ENCODE measurements at regions not wholly inside any gene's neighbourhood (a gene's known extent, or its start where the extent isn't known, plus 50 kb on each side); places are given as distances from the start of the nearest gene placed in this dataset.
"Not testable (repeated sequence)": the region's sequence is repeated elsewhere in the genome, so short reads cannot be mapped to it uniquely, and the experiment has no call there.

DNA sequence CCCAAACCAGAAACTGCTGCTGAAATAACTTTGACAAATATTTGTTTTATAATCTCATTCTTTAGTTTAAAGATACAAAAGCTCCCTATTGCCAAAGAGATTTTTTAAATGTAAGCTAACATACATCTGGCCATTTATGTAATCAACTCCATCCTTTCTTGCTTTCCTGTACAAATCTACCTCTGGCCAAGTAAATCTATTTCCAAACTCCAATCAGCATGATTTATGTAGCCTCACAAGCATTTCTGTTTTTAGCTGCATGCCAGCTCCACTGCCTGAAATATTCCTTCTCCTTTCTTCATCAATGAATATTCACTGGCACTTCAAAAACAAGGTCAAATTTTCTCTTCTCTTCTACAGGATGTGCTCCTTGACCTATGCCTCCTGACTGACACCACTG lies 80.0 kb downstream of the SHOX2 start:
- H3K9me2 ChIP-seq (ENCODE audit: insufficient read depth) = no peaks in the 10 kb centered on the region
- no peak for ATAC-seq
- intact Hi-C loops (cut with micrococcal nuclease) = no loop called here
- TF ChIP-seq, protein P1, sequence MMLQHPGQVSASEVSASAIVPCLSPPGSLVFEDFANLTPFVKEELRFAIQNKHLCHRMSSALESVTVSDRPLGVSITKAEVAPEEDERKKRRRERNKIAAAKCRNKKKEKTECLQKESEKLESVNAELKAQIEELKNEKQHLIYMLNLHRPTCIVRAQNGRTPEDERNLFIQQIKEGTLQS (IDR thresholded peaks at IDR 0.05) = no peak
- TF ChIP-seq EGR1 (IDR thresholded peaks at IDR 0.05; ENCODE audit: low read depth) (no peak), SIN3A (IDR thresholded peaks at IDR 0.05; ENCODE audit: low read depth) (no peak), SP1 (IDR thresholded peaks at IDR 0.05; ENCODE audit: low read depth) (no peak), SRF (IDR thresholded peaks at IDR 0.05; ENCODE audit: low read depth) (no peak), JUND (IDR thresholded peaks at IDR 0.05) (no peak), TCF7L2 (IDR thresholded peaks at IDR 0.05; ENCODE audit: borderline replicate concordance, extremely low read depth, insufficient read depth, insufficient read length) (no peak), POLR2A (IDR thresholded peaks at IDR 0.05; ENCODE audit: borderline replicate concordance, extremely low read depth, insufficient read depth, insufficient read length) (no peak), POLR2AphosphoS5 (IDR thresholded peaks at IDR 0.05; ENCODE audit: low read depth, low read length) (no peak)
- TF ChIP-seq, protein P2, sequence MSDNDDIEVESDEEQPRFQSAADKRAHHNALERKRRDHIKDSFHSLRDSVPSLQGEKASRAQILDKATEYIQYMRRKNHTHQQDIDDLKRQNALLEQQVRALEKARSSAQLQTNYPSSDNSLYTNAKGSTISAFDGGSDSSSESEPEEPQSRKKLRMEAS (IDR thresholded peaks at IDR 0.05) = no peak
- TF ChIP-seq, protein P3, sequence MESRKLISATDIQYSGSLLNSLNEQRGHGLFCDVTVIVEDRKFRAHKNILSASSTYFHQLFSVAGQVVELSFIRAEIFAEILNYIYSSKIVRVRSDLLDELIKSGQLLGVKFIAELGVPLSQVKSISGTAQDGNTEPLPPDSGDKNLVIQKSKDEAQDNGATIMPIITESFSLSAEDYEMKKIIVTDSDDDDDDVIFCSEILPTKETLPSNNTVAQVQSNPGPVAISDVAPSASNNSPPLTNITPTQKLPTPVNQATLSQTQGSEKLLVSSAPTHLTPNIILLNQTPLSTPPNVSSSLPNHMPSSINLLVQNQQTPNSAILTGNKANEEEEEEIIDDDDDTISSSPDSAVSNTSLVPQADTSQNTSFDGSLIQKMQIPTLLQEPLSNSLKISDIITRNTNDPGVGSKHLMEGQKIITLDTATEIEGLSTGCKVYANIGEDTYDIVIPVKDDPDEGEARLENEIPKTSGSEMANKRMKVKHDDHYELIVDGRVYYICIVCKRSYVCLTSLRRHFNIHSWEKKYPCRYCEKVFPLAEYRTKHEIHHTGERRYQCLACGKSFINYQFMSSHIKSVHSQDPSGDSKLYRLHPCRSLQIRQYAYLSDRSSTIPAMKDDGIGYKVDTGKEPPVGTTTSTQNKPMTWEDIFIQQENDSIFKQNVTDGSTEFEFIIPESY (IDR thresholded peaks at IDR 0.05; ENCODE audit: extremely low read depth, insufficient replicate concordance, low read length) = no peak
- DNase-seq (ENCODE audit: low read depth, low spot score) = no peak
- H3K27ac ChIP-seq (ENCODE audit: low read depth, low read length) = no peak overlapping the region
- H3K9ac ChIP-seq (ENCODE audit: low read length) = no peak overlapping the region
- H3K9me3 ChIP-seq (ENCODE audit: control insufficient read depth in 1 of 2, insufficient read depth in 1 of 2, low read depth in 1 of 2, low read length in 2 of 2) = no peaks in the 10 kb centered on the region
- ChIA-PET RAD21 (ENCODE audit: low non-redundant PET in 1 of 2, low total read pairs in 2 of 2, uncharacterized antibody in 2 of 2, unreplicated experiment in 2 of 2) (no interaction called here), CTCF (no interaction called here), POLR2A (no interaction called here)
- H3K79me2 ChIP-seq (ENCODE audit: insufficient read depth, low read length) = no peaks in the 10 kb centered on the region
- no peak overlapping the region for H3K4me2 ChIP-seq (ENCODE audit: low read length)
- H4K20me1 ChIP-seq (ENCODE audit: insufficient read depth) = no peaks in the 10 kb centered on the region
- no peaks in the 10 kb centered on the region for H3K36me3 ChIP-seq (ENCODE audit: control insufficient read depth in 1 of 2, insufficient read depth in 2 of 2, low read length in 2 of 2)
- H3K27me3 ChIP-seq (ENCODE audit: insufficient read depth, low read length) = no peaks in the 10 kb centered on the region
- H3K4me3 ChIP-seq (replicated peaks in 1 of 2; ENCODE audit: low read depth in 1 of 2, low read length in 2 of 2) = no peak overlapping the region
- no peaks in the 10 kb centered on the region for H3K4me1 ChIP-seq (ENCODE audit: control insufficient read depth in 1 of 2, insufficient read depth in 2 of 2, low read length in 2 of 2)
- BruUV-seq (replicated peaks) = no TSS peak
- no peak overlapping the region for H2AFZ ChIP-seq (ENCODE audit: low read depth, low read length, poor library complexity, severe bottlenecking)

DNA sequence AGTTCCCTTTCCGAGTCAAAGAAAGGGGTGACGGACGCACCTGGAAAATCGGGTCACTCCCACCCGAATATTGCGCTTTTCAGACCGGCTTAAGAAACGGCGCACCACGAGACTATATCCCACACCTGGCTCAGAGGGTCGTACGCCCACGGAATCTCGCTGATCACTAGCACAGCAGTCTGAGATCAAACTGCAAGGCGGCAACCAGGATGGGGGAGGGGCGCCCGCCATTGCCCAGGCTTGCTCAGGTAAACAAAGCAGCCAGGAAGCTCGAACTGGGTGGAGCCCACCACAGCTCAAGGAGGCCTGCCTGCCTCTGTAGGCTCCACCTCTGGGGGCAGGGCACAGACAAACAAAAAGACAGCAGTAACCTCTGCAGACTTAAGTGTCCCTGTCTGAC lies 86.3 kb downstream of the SHOX2 start:
- H3K27ac ChIP-seq (ENCODE audit: low read depth, low read length); H3K9ac ChIP-seq (ENCODE audit: low read length); H2AFZ ChIP-seq (ENCODE audit: low read depth, low read length, poor library complexity, severe bottlenecking); CTCF ChIA-PET; H3K27me3 ChIP-seq (ENCODE audit: insufficient read depth, low read length); POLR2A ChIA-PET; BruUV-seq (replicated peaks); H3K9me2 ChIP-seq (ENCODE audit: insufficient read depth); RAD21 ChIA-PET (ENCODE audit: low non-redundant PET in 1 of 2, low total read pairs in 2 of 2, uncharacterized antibody in 2 of 2, unreplicated experiment in 2 of 2); H3K4me2 ChIP-seq (ENCODE audit: low read length); H3K4me1 ChIP-seq (ENCODE audit: control insufficient read depth in 1 of 2, insufficient read depth in 2 of 2, low read length in 2 of 2); H3K4me3 ChIP-seq (replicated peaks in 1 of 2; ENCODE audit: low read depth in 1 of 2, low read length in 2 of 2); intact Hi-C loops (cut with micrococcal nuclease); H3K79me2 ChIP-seq (ENCODE audit: insufficient read depth, low read length); ATAC-seq; DNase-seq (ENCODE audit: low read depth, low spot score); H3K36me3 ChIP-seq (ENCODE audit: control insufficient read depth in 1 of 2, insufficient read depth in 2 of 2, low read length in 2 of 2); H4K20me1 ChIP-seq (ENCODE audit: insufficient read depth); H3K9me3 ChIP-seq (ENCODE audit: control insufficient read depth in 1 of 2, insufficient read depth in 1 of 2, low read depth in 1 of 2, low read length in 2 of 2): not testable (repeated sequence)
